ENCODE measurements at regions not wholly inside any gene's neighbourhood (a gene's known extent, or its start where the extent isn't known, plus 50 kb on each side); places are given as distances from the start of the nearest gene placed in this dataset.

DNA sequence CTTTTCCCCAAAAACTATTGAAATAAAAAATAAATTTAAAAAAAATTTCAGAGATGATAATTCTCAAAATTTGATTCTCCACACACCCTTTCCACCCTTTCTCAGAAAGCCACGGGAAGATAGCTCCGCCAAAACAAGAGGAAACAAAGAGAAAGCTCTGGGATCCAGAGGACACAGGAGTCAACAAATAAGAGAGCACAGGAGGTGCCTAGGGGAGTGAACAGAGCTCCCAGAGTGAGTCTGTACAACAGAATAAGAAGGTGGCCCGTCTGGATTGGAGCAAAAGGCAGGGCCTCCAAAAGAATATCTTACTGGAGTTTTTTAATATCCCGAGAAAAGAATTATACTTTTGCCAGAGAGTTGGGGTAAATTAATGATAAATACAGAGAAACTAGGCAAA lies 96.3 kb upstream of the DRD2 start:
- no peak for TF ChIP-seq EZH2 (IDR thresholded peaks at IDR 0.05)
- TF ChIP-seq, protein P1, sequence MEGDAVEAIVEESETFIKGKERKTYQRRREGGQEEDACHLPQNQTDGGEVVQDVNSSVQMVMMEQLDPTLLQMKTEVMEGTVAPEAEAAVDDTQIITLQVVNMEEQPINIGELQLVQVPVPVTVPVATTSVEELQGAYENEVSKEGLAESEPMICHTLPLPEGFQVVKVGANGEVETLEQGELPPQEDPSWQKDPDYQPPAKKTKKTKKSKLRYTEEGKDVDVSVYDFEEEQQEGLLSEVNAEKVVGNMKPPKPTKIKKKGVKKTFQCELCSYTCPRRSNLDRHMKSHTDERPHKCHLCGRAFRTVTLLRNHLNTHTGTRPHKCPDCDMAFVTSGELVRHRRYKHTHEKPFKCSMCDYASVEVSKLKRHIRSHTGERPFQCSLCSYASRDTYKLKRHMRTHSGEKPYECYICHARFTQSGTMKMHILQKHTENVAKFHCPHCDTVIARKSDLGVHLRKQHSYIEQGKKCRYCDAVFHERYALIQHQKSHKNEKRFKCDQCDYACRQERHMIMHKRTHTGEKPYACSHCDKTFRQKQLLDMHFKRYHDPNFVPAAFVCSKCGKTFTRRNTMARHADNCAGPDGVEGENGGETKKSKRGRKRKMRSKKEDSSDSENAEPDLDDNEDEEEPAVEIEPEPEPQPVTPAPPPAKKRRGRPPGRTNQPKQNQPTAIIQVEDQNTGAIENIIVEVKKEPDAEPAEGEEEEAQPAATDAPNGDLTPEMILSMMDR (IDR thresholded peaks at IDR 0.05) = no peak

Data from neural progenitor cell (in vitro differentiated cells).